Progenitor cell of endocrine pancreas (in vitro differentiated cells): ENCODE measurements at regions not wholly inside any gene's neighbourhood (a gene's known extent, or its start where the extent isn't known, plus 50 kb on each side); places are given as distances from the start of the nearest gene placed in this dataset.

Experiments used
- DNase-seq: peaks from one replicate; pipeline ENCODE4 v3.0.0; 2021; ENCODE audit warnings: low spot score; ENCODE audit not compliant: unreplicated experiment
- H3K27ac Mint-ChIP-seq: 2 replicates; pipeline ENCODE4 v1.8.0; 2021; ENCODE audit warnings: mild to moderate bottlenecking, moderate library complexity, mixed read lengths
- H3K27me3 Mint-ChIP-seq: 2 replicates; pipeline ENCODE4 v1.8.0; 2021; ENCODE audit warnings: mixed read lengths
- H3K36me3 Mint-ChIP-seq: 2 replicates; pipeline ENCODE4 v1.8.0; 2022; ENCODE audit warnings: mixed read lengths; ENCODE audit not compliant: insufficient read depth
- H3K4me1 Mint-ChIP-seq: 2 replicates; pipeline ENCODE4 v1.8.0; 2021; ENCODE audit warnings: low read depth, mixed read lengths
- H3K4me3 Mint-ChIP-seq: 2 replicates; pipeline ENCODE4 v1.8.0; 2021; ENCODE audit warnings: low read depth, mild to moderate bottlenecking, moderate library complexity, mixed read lengths
- H3K9me3 Mint-ChIP-seq: 2 replicates; pipeline ENCODE4 v1.8.0; 2021; ENCODE audit warnings: low read depth, mixed read lengths
- CTCF ChIP-seq: fragments of 200-600 bp; sonication (generic); IDR thresholded peaks from one replicate; pipeline ENCODE4 v1.5.0; 2021; ENCODE audit warnings: antibody characterized with exemption, mild to moderate bottlenecking; ENCODE audit not compliant: unreplicated experiment

- peaks cover 14% of the 10 kb centered on the region for H3K4me1 Mint-ChIP-seq
- TF ChIP-seq CTCF: no peak
- no peaks in the 10 kb centered on the region for H3K9me3 Mint-ChIP-seq
- no peak overlapping the region for H3K4me3 Mint-ChIP-seq
- DNase-seq: no peak
- H3K27me3 Mint-ChIP-seq: no peaks in the 10 kb centered on the region
- no peak overlapping the region for H3K27ac Mint-ChIP-seq
- H3K36me3 Mint-ChIP-seq: no peaks in the 10 kb centered on the region
Measured at GRCh38 chr12:92029136-92029535, 116.5 kb downstream of the BTG1 start.

- no peaks in the 10 kb centered on the region for H3K36me3 Mint-ChIP-seq
- H3K4me1 Mint-ChIP-seq: peaks cover 11% of the 10 kb centered on the region
- no peak for TF ChIP-seq CTCF
- H3K27me3 Mint-ChIP-seq: no peaks in the 10 kb centered on the region
- H3K9me3 Mint-ChIP-seq: no peaks in the 10 kb centered on the region
- no peak for DNase-seq
- H3K4me3 Mint-ChIP-seq: no peak overlapping the region
- H3K27ac Mint-ChIP-seq: no peak overlapping the region
Measured at GRCh38 chr12:92028441-92028709, 117.3 kb downstream of the BTG1 start.

GRCh38 chr12:92027701-92028440 is 117.8 kb downstream of the BTG1 start:
- DNase-seq: no peak
- Mint-ChIP-seq H3K36me3 (no peaks in the 10 kb centered on the region), H3K4me1 (peaks cover 8% of the 10 kb centered on the region), H3K4me3 (no peak overlapping the region), H3K27ac (no peak overlapping the region), H3K9me3 (no peaks in the 10 kb centered on the region), H3K27me3 (no peaks in the 10 kb centered on the region)
- TF ChIP-seq CTCF: no peak

GRCh38 chr12:92027243-92027642 is 118.4 kb downstream of the BTG1 start:
- no peak overlapping the region for H3K27ac Mint-ChIP-seq

GRCh38 chr12:92025462-92026207 is 120.0 kb downstream of the BTG1 start:
- Mint-ChIP-seq H3K27me3 (no peaks in the 10 kb centered on the region), H3K4me3 (no peak overlapping the region), H3K9me3 (no peaks in the 10 kb centered on the region), H3K36me3 (no peaks in the 10 kb centered on the region), H3K27ac (no peak overlapping the region), H3K4me1 (peaks cover 16% of the 10 kb centered on the region)
- TF ChIP-seq CTCF: no peak
- no peak for DNase-seq

More at GRCh38 chr12:92027243-92027642, 118.4 kb downstream of the BTG1 start:
- Mint-ChIP-seq H3K9me3 (no peaks in the 10 kb centered on the region), H3K27me3 (no peaks in the 10 kb centered on the region), H3K4me3 (no peak overlapping the region), H3K36me3 (no peaks in the 10 kb centered on the region), H3K4me1 (peaks cover 5% of the 10 kb centered on the region)
- DNase-seq: no peak
- no peak for TF ChIP-seq CTCF
